ENCODE measurements at regions not wholly inside any gene's neighbourhood (a gene's known extent, or its start where the extent isn't known, plus 50 kb on each side); places are given as distances from the start of the nearest gene placed in this dataset.
"Not testable (repeated sequence)": the region's sequence is repeated elsewhere in the genome, so short reads cannot be mapped to it uniquely, and the experiment has no call there.

DNA sequence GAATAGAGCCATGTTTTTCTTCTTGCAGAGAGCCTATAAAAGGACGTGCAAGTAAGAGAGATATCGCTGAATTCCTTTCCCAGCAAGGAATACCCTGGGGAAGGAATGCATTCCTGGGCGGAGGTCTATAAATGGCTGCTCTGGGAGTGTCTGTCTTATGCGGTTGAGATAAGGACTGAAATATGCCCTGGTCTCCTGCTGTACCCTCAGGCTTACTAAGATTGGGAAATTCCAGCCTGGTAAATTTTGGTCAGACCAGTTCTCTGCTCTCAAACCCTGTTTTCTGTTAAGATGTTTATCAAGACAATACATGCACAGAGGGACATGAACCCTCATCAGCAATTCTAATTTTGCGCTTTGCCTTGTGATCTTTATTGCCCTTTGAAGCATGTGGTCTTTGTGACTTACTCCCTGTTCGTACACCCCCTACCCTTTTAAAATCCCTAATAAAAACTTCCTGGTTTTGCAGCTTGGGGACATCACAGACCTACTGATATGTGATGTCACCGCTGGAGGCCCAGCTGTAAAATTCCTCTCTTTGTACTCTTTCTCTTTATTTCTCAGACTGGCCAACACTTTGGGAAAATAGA is 191.2 kb upstream of the ZNF804A start:
- not testable (repeated sequence) for H3K27ac ChIP-seq (ENCODE audit: low read depth, low read length); H3K36me3 ChIP-seq (ENCODE audit: control insufficient read depth, insufficient read depth, low read length); H3K27me3 ChIP-seq (ENCODE audit: control insufficient read depth, insufficient read depth, low read length); H3K4me1 ChIP-seq (ENCODE audit: control insufficient read depth, insufficient read depth, low read length); H3K4me3 ChIP-seq (ENCODE audit: low read depth, low read length); H3K9ac ChIP-seq (ENCODE audit: low read depth, low read length); H3K9me3 ChIP-seq (ENCODE audit: control insufficient read depth, insufficient read depth, low read length)

DNA sequence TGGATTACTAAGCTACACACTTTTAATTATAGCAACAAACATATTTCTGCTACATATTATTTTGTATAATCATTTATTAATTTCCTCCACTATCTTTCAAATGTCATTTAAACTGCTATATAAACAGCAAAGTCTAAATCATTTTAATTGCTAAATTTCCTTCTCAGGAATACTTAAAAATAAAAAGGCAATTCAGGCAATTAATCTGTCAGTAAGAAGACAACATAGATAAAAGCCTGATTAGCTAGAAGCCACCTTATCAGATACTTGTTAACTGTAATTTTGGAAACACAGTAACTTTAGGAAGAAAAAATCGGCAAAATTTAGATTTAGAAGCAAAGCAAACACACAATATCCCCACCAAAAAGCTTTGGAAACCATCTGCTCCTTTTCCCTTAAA is 188.2 kb upstream of the ZNF804A start:
- Histone ChIP-seq H3K36me3 (ENCODE audit: control insufficient read depth, insufficient read depth, low read length) (no peaks in the 10 kb centered on the region), H3K27me3 (ENCODE audit: control insufficient read depth, insufficient read depth, low read length) (no peaks in the 10 kb centered on the region), H3K9me3 (ENCODE audit: control insufficient read depth, insufficient read depth, low read length) (no peaks in the 10 kb centered on the region), H3K9ac (ENCODE audit: low read depth, low read length) (no peak overlapping the region), H3K27ac (ENCODE audit: low read depth, low read length) (no peak overlapping the region), H3K4me3 (ENCODE audit: low read depth, low read length) (no peak overlapping the region), H3K4me1 (ENCODE audit: control insufficient read depth, insufficient read depth, low read length) (no peaks in the 10 kb centered on the region)

GRCh38 chr2:184413221-184413620 is 185.1 kb upstream of the ZNF804A start:
- Histone ChIP-seq H3K36me3 (ENCODE audit: control insufficient read depth, insufficient read depth, low read length) (no peaks in the 10 kb centered on the region), H3K27ac (ENCODE audit: low read depth, low read length) (no peak overlapping the region), H3K27me3 (ENCODE audit: control insufficient read depth, insufficient read depth, low read length) (no peaks in the 10 kb centered on the region), H3K9me3 (ENCODE audit: control insufficient read depth, insufficient read depth, low read length) (no peaks in the 10 kb centered on the region), H3K4me3 (ENCODE audit: low read depth, low read length) (no peak overlapping the region), H3K4me1 (ENCODE audit: control insufficient read depth, insufficient read depth, low read length) (no peaks in the 10 kb centered on the region), H3K9ac (ENCODE audit: low read depth, low read length) (no peak overlapping the region)

GRCh38 chr2:184413671-184414229 is 184.6 kb upstream of the ZNF804A start:
- Histone ChIP-seq H3K4me1 (ENCODE audit: control insufficient read depth, insufficient read depth, low read length) (no peaks in the 10 kb centered on the region), H3K27me3 (ENCODE audit: control insufficient read depth, insufficient read depth, low read length) (no peaks in the 10 kb centered on the region), H3K27ac (ENCODE audit: low read depth, low read length) (no peak overlapping the region), H3K9ac (ENCODE audit: low read depth, low read length) (no peak overlapping the region), H3K9me3 (ENCODE audit: control insufficient read depth, insufficient read depth, low read length) (no peaks in the 10 kb centered on the region), H3K36me3 (ENCODE audit: control insufficient read depth, insufficient read depth, low read length) (no peaks in the 10 kb centered on the region), H3K4me3 (ENCODE audit: low read depth, low read length) (no peak overlapping the region)

DNA sequence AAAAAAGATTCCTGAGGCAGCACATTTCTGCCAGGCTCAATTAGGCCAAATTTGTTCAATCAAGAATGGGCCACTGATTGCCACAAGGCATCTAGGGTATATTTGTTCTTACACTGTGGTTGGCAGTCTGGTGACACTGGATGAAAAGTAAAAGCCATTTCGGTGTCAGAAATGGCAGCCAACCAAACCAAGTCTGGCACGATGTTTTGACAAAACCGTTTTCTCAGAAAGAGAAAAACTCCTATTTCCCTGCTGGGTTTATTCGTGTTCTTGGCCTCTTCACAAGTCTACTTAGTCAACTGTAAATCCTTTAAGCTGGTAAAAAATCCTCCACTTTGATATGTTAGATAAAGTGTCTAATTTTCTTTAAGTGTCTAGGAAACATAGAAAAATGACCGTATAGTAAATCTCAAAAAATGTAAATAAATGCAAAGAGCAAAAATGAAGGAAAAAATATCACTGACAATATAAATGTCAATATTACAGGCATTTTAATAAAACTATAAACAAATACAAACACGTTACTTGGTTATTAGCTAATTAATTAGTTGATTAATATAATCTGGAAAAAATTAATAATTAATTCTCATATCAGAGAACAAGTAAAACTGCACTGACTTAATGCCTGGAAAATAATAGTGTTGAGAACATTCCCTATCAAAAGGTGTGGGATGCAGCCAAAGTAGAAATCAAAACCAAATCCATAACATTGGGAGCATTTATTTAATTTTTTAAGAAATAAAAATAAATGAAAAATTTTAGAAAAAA is 182.0 kb upstream of the ZNF804A start:
- H3K27ac ChIP-seq (ENCODE audit: low read depth, low read length) = no peak overlapping the region
- no peaks in the 10 kb centered on the region for H3K36me3 ChIP-seq (ENCODE audit: control insufficient read depth, insufficient read depth, low read length)
- no peak overlapping the region for H3K9ac ChIP-seq (ENCODE audit: low read depth, low read length)
- no peaks in the 10 kb centered on the region for H3K27me3 ChIP-seq (ENCODE audit: control insufficient read depth, insufficient read depth, low read length)
- peaks cover 7% of the 10 kb centered on the region; the same call in 1 of the 2 replicates for H3K4me1 ChIP-seq (ENCODE audit: control insufficient read depth, insufficient read depth, low read length)
- H3K4me3 ChIP-seq (ENCODE audit: low read depth, low read length) = no peak overlapping the region
- H3K9me3 ChIP-seq (ENCODE audit: control insufficient read depth, insufficient read depth, low read length) = no peaks in the 10 kb centered on the region

DNA sequence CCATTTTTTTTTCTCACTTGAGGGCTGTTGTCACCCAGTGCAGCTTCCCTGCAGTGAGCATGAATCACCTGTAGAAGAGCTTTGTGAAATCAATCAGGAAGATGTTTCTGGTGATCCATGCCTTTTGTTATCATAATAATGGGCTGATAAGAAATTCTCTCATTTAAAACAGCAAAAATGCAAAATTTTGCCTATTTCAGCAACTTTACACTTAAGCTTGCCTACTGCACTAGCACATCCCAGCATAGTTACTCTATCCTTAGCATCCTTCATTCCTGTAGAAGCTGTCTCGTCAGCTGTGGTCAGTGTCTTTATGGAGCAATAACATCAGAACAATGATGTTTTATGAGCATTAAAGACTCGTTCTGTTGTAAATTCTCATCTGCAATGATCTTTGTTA is 178.6 kb upstream of the ZNF804A start:
- H3K36me3 ChIP-seq (ENCODE audit: control insufficient read depth, insufficient read depth, low read length) = no peaks in the 10 kb centered on the region
- H3K9me3 ChIP-seq (ENCODE audit: control insufficient read depth, insufficient read depth, low read length) = no peaks in the 10 kb centered on the region
- H3K4me3 ChIP-seq (ENCODE audit: low read depth, low read length) = no peak overlapping the region
- H3K4me1 ChIP-seq (ENCODE audit: control insufficient read depth, insufficient read depth, low read length) = peaks cover 7% of the 10 kb centered on the region; the same call in 1 of the 2 replicates
- H3K9ac ChIP-seq (ENCODE audit: low read depth, low read length) = no peak overlapping the region
- H3K27ac ChIP-seq (ENCODE audit: low read depth, low read length) = no peak overlapping the region
- H3K27me3 ChIP-seq (ENCODE audit: control insufficient read depth, insufficient read depth, low read length) = no peaks in the 10 kb centered on the region

DNA sequence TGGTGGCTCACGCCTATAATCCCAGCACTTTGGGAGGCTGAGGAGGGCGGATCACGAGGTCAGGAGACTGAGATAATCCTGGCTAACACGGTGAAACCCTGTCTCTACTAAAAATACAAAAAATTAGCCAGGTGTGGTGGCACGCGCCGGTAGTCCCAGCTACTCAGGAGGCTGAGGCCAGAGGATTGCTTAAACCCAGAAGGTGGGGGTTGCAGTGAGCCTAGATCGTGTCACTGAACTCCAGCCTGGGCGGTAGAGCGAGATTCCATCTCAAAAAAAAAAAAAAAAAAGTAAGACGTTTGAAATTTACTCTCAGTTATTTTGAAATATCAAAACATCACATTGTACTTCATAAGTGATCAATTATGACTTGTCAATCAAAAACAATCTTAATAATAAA is 176.9 kb upstream of the ZNF804A start:
- H3K36me3 ChIP-seq (ENCODE audit: control insufficient read depth, insufficient read depth, low read length); H3K4me1 ChIP-seq (ENCODE audit: control insufficient read depth, insufficient read depth, low read length); H3K9me3 ChIP-seq (ENCODE audit: control insufficient read depth, insufficient read depth, low read length); H3K27me3 ChIP-seq (ENCODE audit: control insufficient read depth, insufficient read depth, low read length); H3K4me3 ChIP-seq (ENCODE audit: low read depth, low read length); H3K27ac ChIP-seq (ENCODE audit: low read depth, low read length); H3K9ac ChIP-seq (ENCODE audit: low read depth, low read length): not testable (repeated sequence)

DNA sequence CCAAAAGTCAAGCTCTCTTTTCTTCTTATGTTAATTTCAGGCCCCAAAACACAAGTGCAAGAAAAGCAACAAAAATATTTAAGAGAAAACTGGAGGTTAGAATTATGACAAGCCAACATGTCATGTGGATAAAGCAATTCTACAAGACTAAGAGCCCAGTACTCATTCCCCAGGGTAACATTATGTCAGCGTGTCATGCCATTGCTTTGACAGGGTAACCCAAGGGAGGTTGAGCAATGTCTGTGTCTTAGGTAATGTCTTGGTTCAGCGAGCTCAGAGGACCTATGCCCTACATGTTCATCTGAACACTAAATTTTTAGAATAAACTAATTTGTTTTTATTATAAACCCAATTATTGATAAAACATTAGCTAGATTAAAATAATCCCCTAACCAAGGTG is 173.2 kb upstream of the ZNF804A start:
- no peaks in the 10 kb centered on the region for H3K9me3 ChIP-seq (ENCODE audit: control insufficient read depth, insufficient read depth, low read length)
- H3K27me3 ChIP-seq (ENCODE audit: control insufficient read depth, insufficient read depth, low read length) = no peaks in the 10 kb centered on the region
- no peak overlapping the region for H3K27ac ChIP-seq (ENCODE audit: low read depth, low read length)
- H3K36me3 ChIP-seq (ENCODE audit: control insufficient read depth, insufficient read depth, low read length) = no peaks in the 10 kb centered on the region
- H3K9ac ChIP-seq (ENCODE audit: low read depth, low read length) = no peak overlapping the region
- no peaks in the 10 kb centered on the region for H3K4me1 ChIP-seq (ENCODE audit: control insufficient read depth, insufficient read depth, low read length)
- no peak overlapping the region for H3K4me3 ChIP-seq (ENCODE audit: low read depth, low read length)

- Histone ChIP-seq H3K27me3 (ENCODE audit: control insufficient read depth, insufficient read depth, low read length) (no peaks in the 10 kb centered on the region), H3K9ac (ENCODE audit: low read depth, low read length) (no peak overlapping the region), H3K36me3 (ENCODE audit: control insufficient read depth, insufficient read depth, low read length) (no peaks in the 10 kb centered on the region), H3K27ac (ENCODE audit: low read depth, low read length) (no peak overlapping the region), H3K4me1 (ENCODE audit: control insufficient read depth, insufficient read depth, low read length) (no peaks in the 10 kb centered on the region), H3K4me3 (ENCODE audit: low read depth, low read length) (no peak overlapping the region), H3K9me3 (ENCODE audit: control insufficient read depth, insufficient read depth, low read length) (no peaks in the 10 kb centered on the region)
These were observed 154.1 kb upstream of the ZNF804A start for GRCh38 chr2:184444217-184444616.

- no peak overlapping the region for H3K4me3 ChIP-seq (ENCODE audit: low read depth, low read length)
- H3K36me3 ChIP-seq (ENCODE audit: control insufficient read depth, insufficient read depth, low read length) = no peaks in the 10 kb centered on the region
- no peak overlapping the region for H3K27ac ChIP-seq (ENCODE audit: low read depth, low read length)
- H3K9me3 ChIP-seq (ENCODE audit: control insufficient read depth, insufficient read depth, low read length) = no peaks in the 10 kb centered on the region
- H3K9ac ChIP-seq (ENCODE audit: low read depth, low read length) = no peak overlapping the region
- H3K4me1 ChIP-seq (ENCODE audit: control insufficient read depth, insufficient read depth, low read length) = no peaks in the 10 kb centered on the region
- no peaks in the 10 kb centered on the region for H3K27me3 ChIP-seq (ENCODE audit: control insufficient read depth, insufficient read depth, low read length)
These were observed 153.6 kb upstream of the ZNF804A start for GRCh38 chr2:184444623-184445223.

DNA sequence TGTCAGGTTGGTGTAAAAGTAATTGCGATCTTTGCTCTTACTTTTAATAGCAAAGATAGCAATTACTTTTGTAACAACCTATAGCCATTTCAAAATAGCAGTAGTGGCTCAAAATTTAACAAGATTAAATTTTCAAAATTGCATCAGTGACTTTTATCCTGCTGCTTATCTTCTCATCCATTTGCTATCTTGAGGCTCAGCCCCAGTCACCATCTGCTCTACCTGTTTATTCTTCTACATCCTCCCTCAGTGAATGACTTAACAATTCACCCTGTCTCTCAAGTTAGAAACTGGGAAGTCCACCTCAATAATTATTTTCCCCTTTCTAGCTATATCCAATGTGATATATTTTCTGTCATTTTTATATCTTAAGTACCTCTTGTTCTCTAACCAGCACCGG is 148.6 kb upstream of the ZNF804A start:
- Histone ChIP-seq H3K4me1 (ENCODE audit: control insufficient read depth, insufficient read depth, low read length) (no peaks in the 10 kb centered on the region), H3K27me3 (ENCODE audit: control insufficient read depth, insufficient read depth, low read length) (no peaks in the 10 kb centered on the region), H3K27ac (ENCODE audit: low read depth, low read length) (no peak overlapping the region), H3K4me3 (ENCODE audit: low read depth, low read length) (no peak overlapping the region), H3K9me3 (ENCODE audit: control insufficient read depth, insufficient read depth, low read length) (no peaks in the 10 kb centered on the region), H3K9ac (ENCODE audit: low read depth, low read length) (no peak overlapping the region), H3K36me3 (ENCODE audit: control insufficient read depth, insufficient read depth, low read length) (no peaks in the 10 kb centered on the region)

All from HUES48 (cell line).